Stimulated activated CD8-positive, alpha-beta memory T cell treated with anti-CD3 and anti-CD28 coated beads, Interleukin-7, amount 100 ng/mL, for 4 hours (primary cell): ENCODE measurements at regions not wholly inside any gene's neighbourhood (a gene's known extent, or its start where the extent isn't known, plus 50 kb on each side); places are given as distances from the start of the nearest gene placed in this dataset.

Experiments
- DNase-seq, 2 donors: peaks; one replicate each; pipeline ENCODE4 v3.0.0-alpha.2; 2020; ENCODE audit warnings: low read depth in 2 of 2

DNA sequence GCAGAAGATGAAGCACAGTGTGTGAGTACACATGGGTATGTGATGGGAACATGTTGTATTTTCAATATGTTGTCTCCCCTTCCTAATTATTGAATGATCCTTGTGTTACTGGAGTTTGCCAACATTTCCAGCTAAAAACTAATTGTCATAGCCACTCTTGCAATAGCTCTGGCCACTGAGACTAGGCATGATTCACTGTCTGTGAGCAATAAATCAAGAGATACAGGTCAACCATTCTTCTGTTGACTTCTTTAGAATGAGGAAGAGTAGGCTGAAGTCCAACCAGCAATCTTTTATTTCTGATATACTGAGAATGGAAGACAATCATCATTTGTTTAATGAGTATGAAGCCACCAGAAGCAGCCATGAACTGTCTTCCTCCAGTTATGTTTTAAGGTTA is 413.9 kb downstream of the SLITRK5 start:
- no peak for DNase-seq

DNA sequence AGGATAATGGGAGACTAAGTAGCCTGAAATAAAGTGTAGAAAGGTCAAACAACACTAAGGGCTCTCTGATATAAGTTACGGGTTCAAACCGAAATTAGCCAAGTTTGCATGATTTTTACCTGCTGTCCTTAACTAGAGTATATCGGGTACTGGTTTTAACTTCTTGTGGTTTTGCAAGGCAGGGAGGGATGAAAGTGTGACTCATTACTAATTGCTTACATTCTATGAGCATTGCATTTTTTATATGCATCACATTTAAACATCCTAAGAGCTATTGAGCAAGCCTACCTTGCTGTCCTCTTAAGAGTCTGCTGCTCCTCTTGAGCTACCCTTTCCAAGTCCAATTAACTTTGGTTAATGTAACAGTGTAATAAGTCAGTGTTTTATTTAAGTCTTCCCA is 415.4 kb downstream of the SLITRK5 start:
- no peak for DNase-seq

DNA sequence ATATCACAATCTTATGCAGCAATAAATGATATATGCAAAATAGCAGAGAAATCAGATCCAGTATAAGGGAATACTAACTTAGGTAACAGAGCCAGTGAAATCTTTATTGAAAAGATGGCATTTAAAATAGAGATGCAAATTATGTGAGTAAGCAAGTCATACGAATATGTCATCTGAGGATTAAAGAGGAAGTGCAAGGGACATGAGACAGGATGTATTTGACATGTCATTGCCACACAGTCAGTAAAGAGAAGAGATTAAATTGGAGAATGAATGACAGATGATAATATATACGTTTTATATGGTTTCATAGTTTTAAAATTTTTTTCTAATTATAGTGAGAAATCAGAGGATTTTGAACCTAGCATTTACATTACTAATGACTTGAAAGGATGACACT is 426.4 kb downstream of the SLITRK5 start:
- no peak for DNase-seq

DNA sequence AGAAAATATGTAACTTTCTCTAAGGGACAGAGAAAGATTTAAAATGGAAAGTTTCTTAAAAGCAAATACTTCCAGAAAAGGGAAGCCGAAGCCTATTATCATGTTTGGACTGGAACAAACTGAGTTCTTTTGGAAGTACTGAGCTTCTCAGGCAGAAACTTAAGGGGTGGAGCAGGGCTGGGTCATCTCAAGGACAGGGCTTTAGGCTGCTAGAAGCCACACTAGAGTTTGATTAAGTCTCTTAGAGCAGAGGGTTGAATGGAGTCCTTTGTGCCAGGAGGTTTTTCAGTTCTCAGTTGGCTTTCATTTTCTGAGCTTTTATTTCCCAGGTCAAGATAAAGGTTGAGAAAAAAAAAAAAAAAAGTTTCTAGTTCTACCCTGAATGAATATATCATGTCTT is 432.7 kb downstream of the SLITRK5 start:
- DNase-seq = no peak

DNA sequence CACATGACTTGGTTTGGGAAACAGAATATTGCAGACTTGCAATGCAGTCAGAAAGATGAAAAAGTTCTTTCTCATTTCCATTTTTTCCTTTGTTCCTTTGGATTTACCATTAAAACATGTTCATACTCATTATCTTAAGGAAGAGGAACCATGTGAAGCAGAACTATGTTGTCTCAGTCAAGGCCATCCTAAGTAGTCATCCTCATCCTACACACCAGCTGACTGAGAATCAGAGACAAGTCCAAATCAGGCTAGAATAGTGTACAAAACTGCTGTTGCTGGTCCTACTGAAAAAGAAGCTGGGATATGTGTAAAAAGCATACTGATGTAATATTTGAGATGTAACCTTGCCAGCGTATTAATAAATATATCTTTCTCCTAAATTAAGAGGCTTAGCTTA is 433.4 kb downstream of the SLITRK5 start:
- DNase-seq = no peak

DNA sequence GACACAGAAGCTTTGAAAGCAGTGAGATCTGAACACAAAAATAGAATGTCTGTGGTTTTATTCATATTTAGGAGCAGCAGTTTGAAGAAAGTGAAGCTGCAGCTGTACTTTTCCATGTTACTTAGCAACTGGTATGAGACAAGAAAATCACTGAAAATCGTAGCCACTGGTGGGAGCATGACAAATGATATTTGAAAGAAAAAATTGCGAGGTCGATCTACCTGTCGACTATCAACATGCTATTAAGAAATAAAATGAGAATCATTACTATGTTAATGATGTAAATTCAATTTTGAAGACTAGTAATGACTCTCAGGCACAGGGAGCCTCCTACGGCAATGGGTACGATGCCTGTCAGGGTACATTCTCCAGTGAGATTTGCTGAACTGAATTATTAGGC is 436.4 kb downstream of the SLITRK5 start:
- DNase-seq = no peak

DNA sequence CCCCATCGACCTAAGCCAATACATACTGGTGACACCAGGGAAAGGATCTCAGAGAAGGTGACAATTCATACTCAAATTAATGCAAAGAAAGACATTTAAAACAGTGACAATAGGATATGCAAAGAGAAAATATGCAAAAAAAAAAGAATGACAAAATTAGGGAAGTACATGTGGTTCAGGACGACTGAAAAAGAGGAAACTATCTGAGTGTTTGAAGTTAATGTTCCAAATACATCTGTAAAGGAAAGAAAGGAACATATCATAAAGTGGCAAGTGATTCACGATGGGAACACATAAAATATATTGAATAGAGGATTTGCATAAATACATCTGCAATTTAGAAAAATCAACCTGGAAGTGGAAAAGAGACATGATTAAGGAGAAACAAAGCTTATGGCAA is 441.4 kb downstream of the SLITRK5 start:
- no peak for DNase-seq

DNA sequence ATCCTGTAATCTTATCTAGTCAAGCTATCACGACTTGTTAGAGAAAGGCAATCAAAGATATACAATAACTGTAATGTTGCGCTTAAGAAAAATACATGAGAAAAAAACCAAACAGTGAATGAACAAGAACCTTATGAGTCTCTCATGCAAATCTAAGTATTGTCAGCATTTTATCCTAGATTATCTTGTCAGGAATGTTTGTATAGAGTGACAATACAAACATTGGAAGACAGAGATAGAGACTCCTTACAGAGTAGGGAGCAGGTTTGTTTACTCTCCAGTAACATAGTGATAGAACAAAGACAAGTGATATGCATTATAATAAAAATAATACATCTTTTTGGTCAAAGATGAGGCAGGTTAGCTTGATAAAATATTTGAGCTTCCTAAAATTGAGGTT is 444.8 kb downstream of the SLITRK5 start:
- DNase-seq = no peak

DNA sequence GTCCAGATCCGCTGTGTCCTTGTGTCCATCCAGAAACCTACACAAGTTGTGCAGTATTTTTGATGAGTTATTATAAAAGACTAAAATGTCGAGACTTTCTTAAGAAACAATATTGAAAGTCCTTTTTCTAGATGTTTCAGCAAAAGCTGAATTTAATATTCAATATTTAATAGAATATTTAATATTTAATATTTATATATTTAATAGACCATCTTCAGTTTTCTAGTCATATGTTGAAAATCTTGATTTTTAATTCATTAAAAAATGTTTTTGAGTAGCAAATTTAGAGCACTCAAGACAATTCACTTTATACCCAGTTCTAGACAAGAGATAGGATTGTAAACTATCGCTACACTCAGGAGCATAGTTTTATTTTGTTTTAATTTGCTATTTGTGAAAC is 447.8 kb downstream of the SLITRK5 start:
- no peak for DNase-seq

DNA sequence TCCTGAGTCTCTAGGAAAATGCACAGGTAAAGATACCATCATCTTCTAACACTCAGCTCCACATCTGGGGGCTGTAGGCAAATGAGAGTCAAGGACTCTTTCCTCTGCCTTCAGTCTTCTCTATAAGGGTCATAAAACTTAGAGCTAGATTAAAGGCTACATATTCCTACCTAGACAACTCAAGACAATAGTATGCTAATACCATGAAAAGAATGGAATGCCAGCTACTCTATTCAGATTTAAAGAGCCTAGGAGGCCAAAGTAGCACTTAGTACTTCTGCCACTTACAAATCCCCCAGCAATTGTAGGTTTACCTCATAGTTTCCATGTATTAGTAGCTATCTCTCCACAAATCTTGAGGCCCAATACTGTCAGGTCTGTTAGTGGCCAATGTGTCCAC is 453.0 kb downstream of the SLITRK5 start:
- no peak for DNase-seq

DNA sequence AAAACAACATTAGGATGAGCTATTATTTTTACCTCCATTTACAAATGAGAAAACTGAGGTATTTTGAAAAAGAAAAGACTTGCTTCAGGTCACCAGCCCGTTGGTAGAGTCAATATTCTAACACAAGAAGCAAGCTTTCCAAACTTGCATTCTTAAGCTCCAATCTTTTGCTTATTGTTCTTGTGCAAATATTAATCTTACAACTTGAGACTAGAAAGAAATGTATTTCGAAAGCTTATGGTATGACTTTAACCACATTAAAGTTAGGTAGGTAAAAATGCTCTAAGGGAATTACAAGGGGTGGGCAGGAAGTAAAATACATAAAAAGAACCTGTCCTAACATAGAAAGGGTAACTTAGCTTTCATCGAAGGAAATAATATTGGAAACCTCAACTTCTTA is 453.9 kb downstream of the SLITRK5 start:
- DNase-seq = no peak

DNA sequence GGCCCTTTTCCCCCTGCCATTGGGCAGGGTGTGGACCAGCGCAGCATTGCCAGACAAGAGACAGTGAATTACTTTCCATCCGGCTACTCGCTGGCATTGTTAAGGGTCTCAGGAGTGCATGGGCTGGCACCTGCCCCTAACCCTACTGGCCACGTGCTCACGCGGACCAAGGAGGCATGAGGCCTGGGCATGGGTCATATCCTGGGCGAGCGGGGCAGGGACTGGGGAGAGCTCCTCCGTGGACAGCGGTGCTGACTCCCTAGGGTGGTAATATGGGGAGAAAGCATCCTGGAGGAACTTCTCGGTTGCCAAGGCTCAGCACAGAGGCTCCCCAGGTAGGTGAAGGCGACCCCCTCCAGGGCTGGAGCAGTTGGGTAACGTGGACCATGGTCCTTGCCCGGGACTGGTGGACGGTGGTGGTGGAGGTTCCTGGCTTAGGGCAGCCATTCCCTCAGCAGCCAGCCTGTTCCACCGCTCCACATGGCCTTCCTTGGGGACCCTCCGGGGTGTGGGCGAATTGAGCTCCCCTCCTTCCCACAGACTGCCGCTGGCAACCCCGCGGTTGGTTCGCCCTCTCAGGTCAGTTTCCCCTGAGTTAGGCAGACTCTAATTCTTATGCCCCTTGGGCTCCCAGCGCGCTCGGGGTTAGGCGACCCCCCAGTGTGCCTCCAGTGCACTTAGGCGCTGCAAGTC is 465.1 kb downstream of the SLITRK5 start:
- no peak for DNase-seq

DNA sequence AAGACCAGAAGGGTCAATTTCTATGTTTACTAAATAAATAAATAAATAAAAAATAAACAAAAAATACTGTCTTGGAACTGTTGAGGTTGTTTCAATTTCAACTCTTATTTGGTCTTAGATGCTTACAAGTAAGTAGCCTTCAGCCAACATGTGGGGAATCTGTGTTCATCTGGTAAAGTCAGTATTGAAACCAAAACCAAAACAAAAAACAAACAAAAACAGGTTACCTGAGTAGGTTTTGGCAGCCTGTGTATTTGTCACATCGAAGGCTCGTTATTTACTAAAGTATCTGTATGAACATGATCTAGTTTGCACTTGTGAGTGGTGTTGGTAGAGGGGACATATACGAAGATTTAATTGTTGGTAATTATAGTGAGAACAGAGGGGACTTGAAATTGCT is 471.5 kb downstream of the SLITRK5 start:
- no peak for DNase-seq

DNA sequence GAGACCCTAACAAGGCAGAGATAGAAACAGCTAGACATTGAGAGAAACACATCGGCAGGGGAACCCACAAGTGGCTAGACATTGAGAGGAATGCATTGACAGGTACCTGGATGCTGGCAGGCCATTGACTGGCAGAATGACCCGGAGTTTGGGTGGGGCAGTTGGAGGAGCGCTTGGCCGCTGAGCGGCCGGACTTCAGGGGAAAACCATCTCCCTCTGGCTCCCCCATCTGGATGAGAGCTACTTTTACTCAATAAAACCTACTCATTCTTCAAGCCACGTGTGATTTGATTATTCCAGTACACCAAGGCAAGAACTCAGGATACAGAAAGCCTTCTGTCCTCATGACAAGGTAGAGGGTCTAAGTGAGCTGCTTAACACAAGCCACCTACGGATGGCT is 473.4 kb downstream of the SLITRK5 start:
- no peak for DNase-seq

DNA sequence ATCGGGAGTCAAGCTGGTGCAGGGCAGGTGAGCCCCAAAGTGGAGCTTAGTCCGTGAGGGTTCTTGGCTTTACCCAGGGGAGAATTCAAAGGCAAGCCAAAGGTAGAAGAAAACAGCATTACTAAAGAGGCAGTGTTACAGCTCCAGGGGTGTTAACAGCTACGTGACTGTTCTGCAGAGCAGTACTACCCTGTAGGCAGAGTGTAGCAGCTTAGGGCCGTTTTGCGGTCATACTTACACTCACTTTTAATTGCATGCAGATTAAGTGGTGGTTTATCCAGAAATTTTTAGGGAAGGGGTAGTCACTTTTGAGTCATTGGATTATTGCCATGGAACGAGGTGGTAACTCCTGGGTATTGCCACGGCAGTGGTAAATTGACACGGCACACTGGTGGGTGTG is 482.2 kb downstream of the SLITRK5 start:
- DNase-seq = no peak

DNA sequence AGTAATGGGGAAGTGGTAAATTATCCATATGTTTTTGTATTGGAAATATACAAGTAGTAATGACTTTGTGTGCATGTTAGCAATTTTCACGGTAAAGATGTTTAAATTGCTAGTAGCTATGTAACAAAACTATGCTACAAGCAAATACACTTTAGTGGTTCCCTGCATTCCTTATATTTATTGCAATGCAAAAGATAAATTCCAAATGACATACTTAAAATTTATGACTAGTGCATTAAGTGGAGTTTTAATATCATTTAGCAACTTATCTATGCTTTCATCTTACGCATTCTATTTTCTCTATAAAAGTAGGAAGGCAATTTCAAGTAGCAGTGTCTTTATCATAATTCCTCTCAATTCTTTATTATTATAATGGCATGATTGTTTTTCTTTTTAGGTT is 482.8 kb downstream of the SLITRK5 start:
- no peak for DNase-seq

DNA sequence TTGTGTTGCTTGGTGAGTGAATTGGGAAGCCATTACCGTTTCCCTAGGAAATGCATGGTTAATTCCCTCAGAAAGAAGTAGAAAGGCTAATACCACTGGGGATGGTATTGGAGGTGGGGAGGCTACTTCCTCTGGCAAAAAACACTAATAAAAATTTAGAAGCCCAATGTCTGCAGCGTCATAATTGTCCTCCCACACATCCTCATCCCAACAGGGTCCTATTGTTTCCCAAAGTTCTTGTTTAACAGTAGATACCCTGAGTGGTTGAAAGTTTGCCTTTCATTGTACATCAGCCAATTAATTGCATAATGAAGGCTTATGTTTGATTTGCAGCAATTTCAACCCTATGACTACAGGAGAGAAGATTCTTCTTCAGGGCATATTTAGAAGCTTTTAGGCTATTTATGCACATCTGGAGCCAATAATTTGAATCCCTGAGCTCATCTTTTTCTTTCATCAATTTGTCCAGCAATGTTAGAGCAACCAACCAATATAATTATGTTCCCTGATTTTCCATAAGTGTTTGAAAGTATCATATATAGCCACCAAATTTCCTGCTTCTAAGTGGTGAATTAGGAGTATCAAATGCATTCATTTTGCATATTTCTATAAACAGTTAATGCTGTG is 491.0 kb downstream of the SLITRK5 start:
- DNase-seq = no peak

DNA sequence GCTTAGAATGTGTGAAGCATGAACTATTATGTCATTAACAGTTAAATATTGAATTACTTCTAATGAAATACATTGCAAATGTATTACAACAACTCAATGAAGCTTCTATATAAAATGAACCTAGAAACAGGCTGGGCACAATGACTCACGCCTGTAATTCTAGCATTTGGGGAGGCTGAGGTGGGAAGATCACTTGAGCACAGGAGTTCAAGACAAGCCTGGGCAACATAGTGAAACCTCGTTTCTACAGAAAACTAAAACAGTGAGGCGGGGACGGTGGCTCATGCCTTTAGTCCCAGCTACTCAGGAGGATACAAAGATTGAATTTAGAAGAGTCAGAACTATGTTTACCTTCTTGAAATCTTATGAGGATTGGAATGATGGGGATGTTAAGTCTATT is 505.1 kb downstream of the SLITRK5 start:
- no peak for DNase-seq

DNA sequence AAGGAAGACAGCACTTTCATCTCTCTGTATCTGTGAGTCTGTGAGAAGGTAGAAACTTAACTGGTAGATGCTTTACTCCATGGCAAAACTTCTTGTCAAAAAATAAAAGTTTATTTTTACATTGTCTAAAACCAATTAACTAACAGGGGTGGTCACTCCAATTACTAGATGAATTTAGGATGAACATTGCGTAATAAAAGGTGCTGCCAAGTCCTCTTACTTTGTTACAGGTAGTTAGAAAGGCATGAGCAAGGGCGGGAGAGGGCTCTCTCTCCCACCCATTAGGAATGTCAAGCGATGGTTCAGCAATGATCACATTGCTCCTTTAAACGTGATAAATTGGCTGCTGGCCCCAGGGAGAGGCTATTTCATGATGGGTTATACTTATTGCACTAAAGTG is 512.3 kb downstream of the SLITRK5 start:
- no peak for DNase-seq

DNA sequence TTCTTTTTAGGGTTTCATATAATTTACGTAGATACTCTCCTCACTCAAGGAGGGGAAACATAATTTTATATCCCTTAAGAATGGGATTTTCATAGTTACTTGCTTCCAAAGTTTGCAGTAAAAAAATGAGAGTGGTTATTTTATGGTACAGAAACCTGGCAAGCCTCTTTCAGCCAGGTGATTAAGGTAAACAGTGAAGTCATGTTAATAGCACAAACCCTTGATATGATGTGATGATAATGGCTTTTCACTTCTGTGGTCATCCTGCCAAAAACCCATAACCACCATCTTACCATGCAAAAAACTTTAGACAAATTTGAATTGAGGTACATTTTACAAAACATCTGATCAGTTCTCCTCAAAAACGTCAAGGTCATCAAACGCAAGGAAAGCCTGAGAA is 517.8 kb downstream of the SLITRK5 start:
- DNase-seq = no peak

DNA sequence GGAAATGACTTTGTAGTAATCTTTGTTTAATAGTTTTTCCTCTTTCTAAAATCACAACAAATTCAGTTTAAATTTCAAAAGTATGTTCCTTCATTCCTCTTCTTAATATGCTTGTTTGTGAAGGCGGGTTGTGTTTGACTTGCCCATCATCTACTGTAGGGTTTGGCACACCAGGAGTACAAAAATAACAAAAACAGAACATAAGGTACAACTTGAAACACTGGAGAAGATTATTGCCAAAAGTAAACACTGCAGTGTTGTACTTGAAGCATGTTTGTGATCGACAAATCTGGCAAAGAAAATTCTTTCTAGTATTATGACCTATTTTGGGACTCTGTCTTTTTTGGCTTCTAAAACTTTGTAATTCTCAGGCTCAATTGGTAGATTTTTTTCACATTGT is 518.6 kb downstream of the SLITRK5 start:
- no peak for DNase-seq

DNA sequence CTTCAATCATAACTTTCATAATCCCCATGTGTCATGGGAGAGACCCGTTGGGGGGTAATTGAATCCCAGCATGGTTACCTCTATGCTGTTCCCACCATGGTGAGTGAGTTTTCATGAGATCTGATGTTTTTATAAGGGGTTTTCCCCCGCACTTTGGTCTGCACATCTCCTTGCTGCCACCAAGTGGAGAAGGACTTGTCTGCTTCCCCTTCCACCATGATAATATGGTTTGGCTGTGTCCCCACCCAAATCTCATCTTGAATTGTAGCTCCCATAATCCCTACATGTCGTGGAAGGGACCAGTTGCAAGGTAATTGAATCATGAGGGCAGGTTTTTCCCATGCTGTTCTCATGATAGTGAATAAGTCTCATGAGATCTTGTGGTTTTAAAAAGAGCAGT is 524.9 kb downstream of the SLITRK5 start:
- DNase-seq = no peak

DNA sequence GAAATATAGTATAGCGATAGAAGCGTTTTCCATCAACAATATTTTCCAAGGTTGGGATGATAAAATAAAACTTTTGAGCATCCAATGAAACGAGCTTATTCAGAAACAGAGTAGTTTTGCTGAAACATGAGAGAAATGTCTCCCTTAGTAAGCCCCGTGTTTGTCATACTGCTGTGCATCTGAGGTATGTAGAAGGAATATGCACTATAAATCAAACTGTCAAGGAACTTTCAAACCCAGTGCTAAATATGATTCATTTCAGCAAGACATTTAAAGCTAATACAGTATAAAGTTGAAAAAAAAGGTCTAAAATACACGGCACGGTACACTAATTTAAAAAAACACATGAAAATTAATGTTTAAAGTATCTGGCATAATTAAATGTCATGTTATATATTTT is 546.2 kb downstream of the SLITRK5 start:
- no peak for DNase-seq

DNA sequence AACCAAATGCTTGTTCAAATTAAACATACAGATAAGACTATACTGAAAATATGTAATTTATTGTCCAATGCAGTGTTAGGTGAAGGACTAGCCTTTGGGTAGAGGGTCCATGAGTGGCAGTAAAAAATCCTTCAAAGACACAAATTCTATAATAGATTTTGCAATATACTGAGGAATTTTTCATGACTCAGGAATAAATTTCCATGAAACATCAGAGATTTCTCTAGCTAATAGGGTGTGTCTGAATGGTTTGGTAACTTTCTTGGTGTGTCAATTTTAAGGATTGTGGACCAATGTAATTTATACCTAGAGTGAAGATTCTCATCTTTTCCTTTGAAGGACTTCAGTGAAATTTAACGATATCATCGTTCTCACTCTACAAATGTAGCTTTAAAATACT is 546.7 kb downstream of the SLITRK5 start:
- DNase-seq = no peak
